Neural progenitor cell (in vitro differentiated cells): ENCODE measurements at regions not wholly inside any gene's neighbourhood (a gene's known extent, or its start where the extent isn't known, plus 50 kb on each side); places are given as distances from the start of the nearest gene placed in this dataset.

Source experiments
- EZH2 ChIP-seq: fragments of 200-600 bp; sonication (generic); IDR thresholded peaks from 2 replicates; pipeline ENCODE4 v1.6.1; 2017; ENCODE audit warnings: antibody characterized with exemption, mild to moderate bottlenecking, moderate library complexity
- TF ChIP-seq, protein P1 (sequence below): fragments of 200-600 bp; sonication (generic); IDR thresholded peaks from 2 replicates; pipeline ENCODE4 v1.5.1; 2017; ENCODE audit warnings: antibody characterized with exemption, mild to moderate bottlenecking

- TF ChIP-seq, protein P1, sequence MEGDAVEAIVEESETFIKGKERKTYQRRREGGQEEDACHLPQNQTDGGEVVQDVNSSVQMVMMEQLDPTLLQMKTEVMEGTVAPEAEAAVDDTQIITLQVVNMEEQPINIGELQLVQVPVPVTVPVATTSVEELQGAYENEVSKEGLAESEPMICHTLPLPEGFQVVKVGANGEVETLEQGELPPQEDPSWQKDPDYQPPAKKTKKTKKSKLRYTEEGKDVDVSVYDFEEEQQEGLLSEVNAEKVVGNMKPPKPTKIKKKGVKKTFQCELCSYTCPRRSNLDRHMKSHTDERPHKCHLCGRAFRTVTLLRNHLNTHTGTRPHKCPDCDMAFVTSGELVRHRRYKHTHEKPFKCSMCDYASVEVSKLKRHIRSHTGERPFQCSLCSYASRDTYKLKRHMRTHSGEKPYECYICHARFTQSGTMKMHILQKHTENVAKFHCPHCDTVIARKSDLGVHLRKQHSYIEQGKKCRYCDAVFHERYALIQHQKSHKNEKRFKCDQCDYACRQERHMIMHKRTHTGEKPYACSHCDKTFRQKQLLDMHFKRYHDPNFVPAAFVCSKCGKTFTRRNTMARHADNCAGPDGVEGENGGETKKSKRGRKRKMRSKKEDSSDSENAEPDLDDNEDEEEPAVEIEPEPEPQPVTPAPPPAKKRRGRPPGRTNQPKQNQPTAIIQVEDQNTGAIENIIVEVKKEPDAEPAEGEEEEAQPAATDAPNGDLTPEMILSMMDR = no peak
- no peak for TF ChIP-seq EZH2
Measured at GRCh38 chr10:108360187-108360586, 1195.7 kb upstream of the SORCS1 start.
